ENCODE measurements at regions not wholly inside any gene's neighbourhood (a gene's known extent, or its start where the extent isn't known, plus 50 kb on each side); places are given as distances from the start of the nearest gene placed in this dataset.

DNA sequence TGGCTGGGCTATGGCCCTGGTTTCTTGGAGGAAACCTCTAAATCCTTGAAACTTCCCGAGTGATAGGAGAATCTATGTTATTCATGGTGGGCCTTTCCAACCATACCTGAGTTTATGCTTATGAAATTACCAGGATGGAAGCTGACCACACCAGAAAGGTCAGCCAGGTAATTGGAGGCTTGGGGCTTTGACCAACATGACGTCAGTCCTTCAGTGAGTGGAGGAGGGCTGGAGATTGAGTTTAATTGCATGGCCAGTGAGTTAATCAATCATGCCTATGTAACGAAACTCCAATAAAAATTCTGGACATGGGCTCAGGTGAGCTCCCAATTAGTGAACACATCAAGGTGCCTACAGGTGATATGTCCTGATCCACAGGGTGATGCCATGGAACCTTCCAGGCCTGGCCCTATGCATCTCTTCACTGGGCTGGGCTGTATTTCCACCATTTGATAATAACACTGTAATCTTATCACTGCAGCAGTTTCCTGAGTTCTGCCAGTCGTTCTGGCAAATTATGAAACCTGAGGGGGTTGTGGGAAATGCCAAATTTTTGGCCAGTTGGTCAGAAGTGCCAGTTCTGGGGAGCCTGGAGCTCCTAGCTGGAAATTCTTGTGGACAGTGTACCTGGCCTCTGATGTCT lies 106.5 kb downstream of the CDH26 start:
- DNase-seq: no peak

DNA sequence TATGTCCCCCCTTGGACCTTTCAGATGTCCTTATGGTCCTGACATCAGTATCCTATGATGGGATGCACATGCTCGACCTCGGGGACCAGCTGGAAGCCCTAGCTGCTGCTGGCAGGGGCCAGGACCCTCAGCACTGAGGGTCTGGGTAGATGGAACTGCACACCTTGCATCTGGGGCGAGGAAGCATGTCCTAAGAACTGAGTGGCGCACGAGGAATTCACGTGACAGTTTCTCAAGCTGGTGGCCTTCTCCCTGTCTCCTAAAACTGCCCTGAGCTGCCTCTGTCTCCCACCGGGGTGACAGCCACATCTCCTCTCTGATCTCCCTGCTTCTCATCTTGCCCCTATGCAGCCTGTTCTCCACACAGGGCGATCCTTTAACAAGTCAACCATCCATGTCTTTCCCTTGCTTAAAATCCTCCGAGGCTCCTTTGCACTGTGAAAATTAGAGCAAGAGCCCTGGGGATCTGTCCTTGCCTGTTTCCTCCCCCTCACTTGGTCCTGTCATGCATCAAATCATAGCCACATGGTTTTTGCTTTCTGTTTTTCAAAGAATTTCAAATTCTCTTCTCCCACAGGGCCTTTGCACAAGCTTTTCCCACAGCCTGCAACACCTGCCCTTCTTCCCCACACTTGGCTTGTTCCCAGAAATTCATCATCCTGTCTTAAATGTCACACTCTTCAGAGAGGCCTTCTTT lies 107.7 kb downstream of the CDH26 start:
- no peak for DNase-seq

- no peak for DNase-seq
Measured at GRCh38 chr20:60066438-60066823, 108.2 kb downstream of the CDH26 start.

GRCh38 chr20:60068509-60068908 lies 110.3 kb downstream of the CDH26 start:
- DNase-seq: no peak

GRCh38 chr20:60069656-60070055 lies 111.4 kb downstream of the CDH26 start:
- DNase-seq: no peak

GRCh38 chr20:60070791-60071190 lies 112.6 kb downstream of the CDH26 start:
- DNase-seq: no peak

- no peak for DNase-seq
Measured at GRCh38 chr20:60071965-60072364, 113.7 kb downstream of the CDH26 start.

DNA sequence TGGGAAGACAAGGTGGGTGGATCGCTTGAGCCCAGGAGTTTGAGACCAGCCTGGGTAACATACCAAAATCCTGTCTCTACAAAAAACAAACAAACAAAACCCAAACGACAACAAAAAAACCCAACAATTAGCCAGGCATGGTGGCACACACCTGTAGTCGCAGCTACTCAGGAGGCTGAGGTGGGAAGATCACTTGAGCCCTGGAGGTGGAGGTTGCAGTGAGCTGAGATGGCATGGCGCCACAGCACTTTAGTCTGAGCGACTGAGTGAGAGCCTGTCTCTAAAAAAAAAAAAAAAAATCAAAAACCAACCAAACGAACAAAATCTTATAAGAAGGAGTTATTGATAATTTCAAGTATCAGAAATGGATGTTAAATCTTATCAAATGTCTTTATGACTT lies 114.9 kb downstream of the CDH26 start:
- no peak for DNase-seq

DNA sequence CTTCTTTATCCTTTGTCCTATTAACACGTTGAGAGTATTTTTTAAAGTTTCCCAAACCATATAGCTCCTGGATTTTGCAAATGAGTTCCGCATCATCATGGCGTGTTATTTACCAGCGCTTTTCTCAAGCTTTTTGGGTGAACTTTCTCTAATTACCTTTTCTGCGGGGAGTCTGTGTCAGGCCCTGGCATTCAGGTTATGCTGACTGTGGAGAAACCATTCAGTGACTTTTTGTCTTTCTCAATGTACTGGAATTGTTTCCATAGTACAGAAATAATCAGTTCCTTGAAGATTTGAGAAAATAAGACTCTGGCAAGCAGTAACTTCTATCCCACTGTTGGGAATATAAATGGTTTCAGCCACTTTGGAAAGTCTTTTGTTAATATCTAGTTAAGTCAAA lies 115.3 kb downstream of the CDH26 start:
- DNase-seq: no peak

- DNase-seq: no peak
Measured at GRCh38 chr20:60074276-60074675, 116.1 kb downstream of the CDH26 start.

DNA sequence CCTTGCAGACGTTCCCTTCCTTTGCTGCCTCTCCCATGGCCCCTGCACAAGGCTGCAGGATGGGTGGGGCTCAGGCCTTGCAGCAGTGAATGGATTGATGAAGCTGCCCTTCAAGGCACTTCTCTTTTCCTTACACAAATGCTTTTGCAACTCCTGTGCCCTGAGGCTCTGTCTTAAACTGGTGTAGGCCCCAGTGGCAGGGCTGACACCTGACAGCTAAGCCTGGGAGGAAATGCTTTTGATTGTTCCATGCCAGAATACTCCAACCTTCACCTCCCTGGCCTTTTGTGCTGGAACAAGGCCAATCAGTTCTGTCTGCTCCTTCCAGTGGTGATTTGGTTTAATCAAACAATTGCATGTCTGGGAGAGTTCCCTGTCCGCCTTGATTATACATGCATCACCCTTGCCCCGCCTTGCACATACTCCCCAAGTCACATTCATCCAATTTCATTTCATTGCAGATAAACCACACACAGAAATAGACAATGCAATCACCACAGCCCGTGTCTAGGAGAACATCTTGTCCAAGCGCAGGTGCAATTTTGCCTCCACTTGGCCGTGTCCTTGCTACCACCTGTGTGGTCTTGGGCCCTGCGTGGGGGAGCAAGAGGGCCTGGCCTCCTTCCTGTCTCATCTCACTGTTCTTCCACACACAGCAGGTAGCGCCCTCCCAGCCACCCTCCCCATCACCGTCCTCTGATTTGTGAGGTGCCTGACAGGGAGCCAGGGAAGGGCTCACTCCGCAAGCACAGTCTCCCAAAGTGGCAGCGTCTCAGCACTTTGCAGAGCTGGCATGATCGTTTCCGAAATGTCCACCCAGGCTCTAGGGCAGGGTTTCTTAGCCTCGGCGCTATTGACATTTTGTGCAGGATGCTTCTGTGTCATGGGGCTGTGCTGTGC lies 120.4 kb downstream of the CDH26 start:
- peak in 2 of 3 donors; percentile 27 to 31 for DNase-seq

- DNase-seq: no peak
Measured at GRCh38 chr20:60080401-60080800, 122.2 kb downstream of the CDH26 start.

- no peak for DNase-seq
Measured at GRCh38 chr20:60085551-60086132, 127.4 kb downstream of the CDH26 start.

DNA sequence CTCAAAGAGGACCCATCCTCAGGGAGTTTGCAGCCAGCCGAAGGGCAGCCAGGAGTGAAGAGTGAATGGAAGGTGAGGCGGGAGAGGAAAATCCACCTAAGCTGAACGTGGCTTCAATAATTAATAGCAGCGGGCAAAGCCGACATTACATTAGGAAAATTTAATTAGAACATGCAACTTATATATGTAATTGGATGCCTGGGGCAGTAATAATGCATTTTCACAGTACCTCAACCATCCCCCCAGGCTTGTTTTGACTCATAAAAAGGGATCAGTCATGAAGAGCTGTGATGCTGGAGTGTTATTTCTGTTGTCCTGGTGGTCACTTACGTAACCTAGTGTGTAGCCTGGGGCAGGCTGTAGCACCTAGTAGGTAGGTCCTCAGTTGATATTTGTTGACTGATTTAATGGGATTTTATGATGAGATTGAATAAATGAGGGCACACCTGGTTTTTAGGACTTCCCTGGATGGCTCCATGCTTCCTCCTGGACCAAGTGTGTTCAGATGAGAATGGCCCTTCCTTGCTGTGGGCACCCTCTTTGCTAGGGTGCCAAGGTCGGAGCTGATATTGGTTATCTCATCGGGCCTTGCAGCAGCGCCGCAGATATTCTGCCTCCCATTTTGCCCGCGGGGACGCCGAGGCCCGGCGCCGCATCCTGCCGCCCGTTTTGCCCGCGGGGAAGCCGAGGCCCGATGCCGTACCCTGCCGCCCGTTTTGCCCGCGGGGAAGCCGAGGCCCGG lies 128.8 kb downstream of the CDH26 start:
- no peak for DNase-seq

- no peak for DNase-seq
Measured at GRCh38 chr20:60087563-60088105, 129.4 kb downstream of the CDH26 start.

GRCh38 chr20:60088236-60088635 lies 130.0 kb downstream of the CDH26 start:
- no peak for DNase-seq

GRCh38 chr20:60090631-60091030 lies 132.4 kb downstream of the CDH26 start:
- no peak for DNase-seq

GRCh38 chr20:60091305-60091704 lies 133.1 kb downstream of the CDH26 start:
- no peak for DNase-seq

- DNase-seq: no peak
Measured at GRCh38 chr20:60091861-60092260, 133.6 kb downstream of the CDH26 start.

DNA sequence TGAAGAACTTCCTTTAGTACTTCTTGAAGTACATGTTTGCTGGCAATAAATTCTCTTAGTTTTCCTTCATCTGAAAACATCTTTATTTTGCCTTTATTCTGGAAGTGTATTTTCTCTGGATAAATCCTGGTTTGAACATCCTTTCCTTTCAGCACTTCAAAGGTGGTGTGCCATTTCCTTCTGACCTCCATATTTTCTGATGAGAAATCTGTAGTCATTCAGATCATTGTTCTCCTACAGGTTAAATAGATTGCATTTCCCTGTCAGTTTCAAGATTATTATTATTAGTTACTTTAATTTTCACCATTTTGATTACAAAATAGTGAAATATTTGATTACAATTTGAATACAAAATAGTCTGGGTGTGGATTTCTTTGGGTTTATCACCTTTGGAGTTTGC lies 134.5 kb downstream of the CDH26 start:
- DNase-seq: no peak

- no peak for DNase-seq
Measured at GRCh38 chr20:60095456-60095855, 137.2 kb downstream of the CDH26 start.

- no peak for DNase-seq
Measured at GRCh38 chr20:60096166-60096565, 137.9 kb downstream of the CDH26 start.

Measured in suppressor macrophage treated with lipopolysaccharide for 1 hour (primary cell).